PC-3 (cell line): ENCODE measurements at regions not wholly inside any gene's neighbourhood (a gene's known extent, or its start where the extent isn't known, plus 50 kb on each side); places are given as distances from the start of the nearest gene placed in this dataset.

Source experiments
- CTCF ChIP-seq: fragments of 300-600 bp; sonication (generic); conservative IDR thresholded peaks from 2 replicates; pipeline ENCODE4 v1.5.1; 2017; ENCODE audit warnings: antibody characterized with exemption, low read depth, mild to moderate bottlenecking, low read length
- EZH2 ChIP-seq: fragments of 300-600 bp; sonication (generic); IDR thresholded peaks from one replicate; pipeline ENCODE4 v1.6.1; 2017; ENCODE audit warnings: antibody characterized with exemption, mild to moderate bottlenecking, low read length; ENCODE audit not compliant: unreplicated experiment
- EZH2phosphoT487 ChIP-seq: fragments of 300-600 bp; sonication (generic); IDR thresholded peaks from 2 replicates; pipeline ENCODE4 v1.6.1; 2018; ENCODE audit warnings: mild to moderate bottlenecking, antibody characterized with exemption, low read length, borderline replicate concordance

- no peak for TF ChIP-seq CTCF
- no peak for TF ChIP-seq EZH2phosphoT487
- TF ChIP-seq EZH2 = no peak
Observed at GRCh38 chr21:16047904-16048303, 318.1 kb downstream of the USP25 start.
